ENCODE measurements at regions not wholly inside any gene's neighbourhood (a gene's known extent, or its start where the extent isn't known, plus 50 kb on each side); places are given as distances from the start of the nearest gene placed in this dataset.
"Not testable (repeated sequence)": the region's sequence is repeated elsewhere in the genome, so short reads cannot be mapped to it uniquely, and the experiment has no call there.

GRCh38 chr7:57524197-57524596, 74.2 kb downstream of the ZNF716 start:
- DNase-seq, result peak; percentile 79

- no peak for DNase-seq
These were observed 80.0 kb downstream of the ZNF716 start for GRCh38 chr7:57529931-57530330.

GRCh38 chr7:57540634-57541033, 90.7 kb downstream of the ZNF716 start:
- not testable (repeated sequence) for DNase-seq

- not testable (repeated sequence) for DNase-seq
These were observed 92.4 kb downstream of the ZNF716 start for GRCh38 chr7:57542331-57542730.

DNA sequence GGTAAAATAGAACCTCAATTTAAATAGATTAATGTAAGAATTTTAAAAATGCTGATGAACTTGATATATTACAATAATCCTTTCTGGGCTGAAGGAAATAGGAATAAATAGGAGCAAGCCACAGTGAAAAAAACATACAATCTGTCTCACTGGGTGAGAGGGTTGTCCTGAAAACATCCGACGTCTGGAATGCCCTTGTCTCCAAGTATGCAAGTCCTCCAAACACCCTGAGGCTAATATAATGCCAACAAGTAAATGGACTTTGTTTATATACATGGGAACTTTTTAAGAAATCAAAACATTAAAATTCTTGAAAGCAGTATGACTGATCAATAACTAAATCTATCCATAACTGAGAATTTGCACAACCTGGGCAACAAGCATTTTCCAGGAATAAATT, 97.4 kb downstream of the ZNF716 start:
- not testable (repeated sequence) for DNase-seq

GRCh38 chr7:57549961-57550360, 100.0 kb downstream of the ZNF716 start:
- DNase-seq, result not testable (repeated sequence)

GRCh38 chr7:57555687-57556086, 105.7 kb downstream of the ZNF716 start:
- not testable (repeated sequence) for DNase-seq

DNA sequence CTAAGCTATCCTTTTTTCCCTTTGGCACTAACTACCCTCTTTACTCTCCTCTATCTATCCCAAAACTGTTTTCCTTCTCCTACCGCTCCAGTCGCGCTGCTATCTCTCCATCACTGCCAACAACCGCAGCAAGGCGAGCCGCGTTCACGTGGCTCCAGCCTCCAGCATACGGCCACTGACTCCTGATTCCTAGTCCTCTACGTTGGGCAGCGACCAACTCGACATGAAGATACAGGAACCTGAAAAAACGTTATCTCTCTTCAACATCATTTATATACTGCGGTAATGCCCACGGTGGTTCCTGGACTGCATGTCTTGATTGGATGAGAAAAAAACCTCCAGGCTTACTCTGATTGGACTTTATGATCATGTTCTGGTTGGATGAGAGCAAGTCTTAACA, 129.5 kb downstream of the ZNF716 start:
- DNase-seq, result peak; percentile 4
